IPS DF 6.9 (cell line): ENCODE measurements at regions not wholly inside any gene's neighbourhood (a gene's known extent, or its start where the extent isn't known, plus 50 kb on each side); places are given as distances from the start of the nearest gene placed in this dataset.

ENCODE experiments used
- DNase-seq: peaks from one replicate; pipeline ENCODE4 v3.0.0-alpha.2; 2013; ENCODE audit warnings: low read depth, low spot score
- H3K27ac ChIP-seq: one replicate; pipeline ENCODE4 v1.5.1; 2013; ENCODE audit warnings: low read length, control low read depth
- H3K27me3 ChIP-seq: 2 replicates; pipeline ENCODE4 v1.6.1; 2013; ENCODE audit warnings: mild to moderate bottlenecking, low read length; ENCODE audit not compliant: control insufficient read depth, insufficient read depth
- H3K36me3 ChIP-seq: 2 replicates; pipeline ENCODE4 v1.6.1; 2013; ENCODE audit warnings: low read length; ENCODE audit not compliant: control insufficient read depth, insufficient read depth
- H3K4me1 ChIP-seq: 2 replicates; pipeline ENCODE4 v1.6.1; 2013; ENCODE audit warnings: low read length; ENCODE audit not compliant: control insufficient read depth, insufficient read depth
- H3K4me3 ChIP-seq: 2 replicates; pipeline ENCODE4 v1.5.1; 2013; ENCODE audit warnings: mild to moderate bottlenecking, low read length
- H3K9me3 ChIP-seq: 2 replicates; pipeline ENCODE4 v1.6.1; 2013; ENCODE audit warnings: low read length, inconsistent platforms; ENCODE audit not compliant: control insufficient read depth, insufficient read depth
- WGBS: extraction: QIAGEN DNeasy Blood & Tissue Kit; methylation state at CpG from one replicate; pipeline ENCODE4 v1.1.7; 2013; ENCODE audit warnings: mixed read lengths, missing lambda C conversion rate; ENCODE audit not compliant: insufficient read length, insufficient coverage; 5-methylcytosine and 5-hydroxymethylcytosine counted together

- H3K27ac ChIP-seq = no peak overlapping the region
- no peaks in the 10 kb centered on the region for H3K4me1 ChIP-seq
- H3K36me3 ChIP-seq = no peaks in the 10 kb centered on the region
- H3K9me3 ChIP-seq = no peaks in the 10 kb centered on the region
- no peak for DNase-seq
- WGBS = no CpG with 5 or more reads among the region's 1 CpG
- no peak overlapping the region for H3K4me3 ChIP-seq
- H3K27me3 ChIP-seq = no peaks in the 10 kb centered on the region
These were observed 390.7 kb upstream of the POU3F2 start for GRCh38 chr6:98443633-98444032.

- Histone ChIP-seq H3K9me3 (no peaks in the 10 kb centered on the region), H3K27ac (no peak overlapping the region), H3K4me3 (no peak overlapping the region), H3K27me3 (no peaks in the 10 kb centered on the region), H3K36me3 (no peaks in the 10 kb centered on the region), H3K4me1 (no peaks in the 10 kb centered on the region)
- WGBS = no CpG with 5 or more reads among the region's 2 CpGs
- no peak for DNase-seq
These were observed 381.7 kb upstream of the POU3F2 start for GRCh38 chr6:98452685-98453084.

GRCh38 chr6:98454809-98455322 is 379.5 kb upstream of the POU3F2 start:
- H3K4me1 ChIP-seq = no peaks in the 10 kb centered on the region
- H3K4me3 ChIP-seq = no peak overlapping the region
- no peaks in the 10 kb centered on the region for H3K27me3 ChIP-seq
- DNase-seq = no peak
- H3K9me3 ChIP-seq = no peaks in the 10 kb centered on the region
- WGBS = no CpG with 5 or more reads among the region's 5 CpGs
- no peak overlapping the region for H3K27ac ChIP-seq
- no peaks in the 10 kb centered on the region for H3K36me3 ChIP-seq

- H3K36me3 ChIP-seq = no peaks in the 10 kb centered on the region
- no CpG with 5 or more reads among the region's 2 CpGs for WGBS
- H3K4me3 ChIP-seq = no peak overlapping the region
- no peaks in the 10 kb centered on the region for H3K27me3 ChIP-seq
- no peaks in the 10 kb centered on the region for H3K4me1 ChIP-seq
- DNase-seq = no peak
- H3K9me3 ChIP-seq = no peaks in the 10 kb centered on the region
- H3K27ac ChIP-seq = no peak overlapping the region
These were observed 375.7 kb upstream of the POU3F2 start for GRCh38 chr6:98458708-98459107.

- WGBS = no CpG with 5 or more reads among the region's 12 CpGs
- no peak overlapping the region for H3K27ac ChIP-seq
- no peaks in the 10 kb centered on the region for H3K27me3 ChIP-seq
- no peak for DNase-seq
- H3K4me1 ChIP-seq = no peaks in the 10 kb centered on the region
- H3K36me3 ChIP-seq = no peaks in the 10 kb centered on the region
- no peak overlapping the region for H3K4me3 ChIP-seq
- no peaks in the 10 kb centered on the region for H3K9me3 ChIP-seq
These were observed 371.1 kb upstream of the POU3F2 start for GRCh38 chr6:98463038-98464000.

GRCh38 chr6:98467091-98467490 is 367.3 kb upstream of the POU3F2 start:
- DNase-seq = no peak
- WGBS = 100% methylated on average over 1 of the region's 2 CpGs
- no peak overlapping the region for H3K4me3 ChIP-seq
- H3K36me3 ChIP-seq = no peaks in the 10 kb centered on the region
- no peaks in the 10 kb centered on the region for H3K4me1 ChIP-seq
- H3K9me3 ChIP-seq = no peaks in the 10 kb centered on the region
- H3K27ac ChIP-seq = no peak overlapping the region
- H3K27me3 ChIP-seq = no peaks in the 10 kb centered on the region

GRCh38 chr6:98467902-98468301 is 366.5 kb upstream of the POU3F2 start:
- Histone ChIP-seq H3K27me3 (no peaks in the 10 kb centered on the region), H3K36me3 (no peaks in the 10 kb centered on the region), H3K4me1 (no peaks in the 10 kb centered on the region), H3K9me3 (no peaks in the 10 kb centered on the region), H3K27ac (no peak overlapping the region), H3K4me3 (no peak overlapping the region)
- WGBS = no CpG with 5 or more reads among the region's 3 CpGs
- no peak for DNase-seq

- H3K36me3 ChIP-seq = no peaks in the 10 kb centered on the region
- H3K27me3 ChIP-seq = no peaks in the 10 kb centered on the region
- no CpG with 5 or more reads among the region's 2 CpGs for WGBS
- no peak overlapping the region for H3K27ac ChIP-seq
- no peak for DNase-seq
- H3K4me1 ChIP-seq = no peaks in the 10 kb centered on the region
- H3K4me3 ChIP-seq = no peak overlapping the region
- H3K9me3 ChIP-seq = no peaks in the 10 kb centered on the region
These were observed 365.2 kb upstream of the POU3F2 start for GRCh38 chr6:98469141-98469540.

- Histone ChIP-seq H3K36me3 (no peaks in the 10 kb centered on the region), H3K27ac (no peak overlapping the region), H3K9me3 (no peaks in the 10 kb centered on the region), H3K27me3 (no peaks in the 10 kb centered on the region), H3K4me1 (no peaks in the 10 kb centered on the region), H3K4me3 (no peak overlapping the region)
- no CpG with 5 or more reads among the region's 1 CpG for WGBS
- no peak for DNase-seq
These were observed 363.6 kb upstream of the POU3F2 start for GRCh38 chr6:98470821-98471220.

- Histone ChIP-seq H3K27ac (no peak overlapping the region), H3K27me3 (no peaks in the 10 kb centered on the region), H3K9me3 (no peaks in the 10 kb centered on the region), H3K4me1 (no peaks in the 10 kb centered on the region), H3K36me3 (no peaks in the 10 kb centered on the region), H3K4me3 (no peak overlapping the region)
- DNase-seq = no peak
These were observed 362.9 kb upstream of the POU3F2 start for GRCh38 chr6:98471444-98471843.

- no CpG with 5 or more reads among the region's 2 CpGs for WGBS
- no peaks in the 10 kb centered on the region for H3K27me3 ChIP-seq
- no peaks in the 10 kb centered on the region for H3K9me3 ChIP-seq
- no peak overlapping the region for H3K4me3 ChIP-seq
- H3K4me1 ChIP-seq = no peaks in the 10 kb centered on the region
- no peak for DNase-seq
- H3K27ac ChIP-seq = no peak overlapping the region
- no peaks in the 10 kb centered on the region for H3K36me3 ChIP-seq
These were observed 357.1 kb upstream of the POU3F2 start for GRCh38 chr6:98477231-98477630.
